ENCODE measurements at regions not wholly inside any gene's neighbourhood (a gene's known extent, or its start where the extent isn't known, plus 50 kb on each side); places are given as distances from the start of the nearest gene placed in this dataset.

GRCh38 chr4:58636381-58636780 lies 1526.2 kb upstream of the IGFBP7 start:
- no peak for TF ChIP-seq ZNF600 (tag by site-specific recombination; IDR thresholded peaks at IDR 0.05)
- no peak for TF ChIP-seq CTCF (tag by site-specific recombination; IDR thresholded peaks at IDR 0.05)
- TF ChIP-seq ZNF2 (tag by site-specific recombination; IDR thresholded peaks at IDR 0.05) = no peak
- no peak for TF ChIP-seq ZNF23 (tag by site-specific recombination; IDR thresholded peaks at IDR 0.05; ENCODE audit: borderline replicate concordance)
- no peak for TF ChIP-seq ZNF560 (tag by site-specific recombination; IDR thresholded peaks at IDR 0.05; ENCODE audit: borderline replicate concordance)
